PC-9 (cell line): ENCODE measurements at regions not wholly inside any gene's neighbourhood (a gene's known extent, or its start where the extent isn't known, plus 50 kb on each side); places are given as distances from the start of the nearest gene placed in this dataset.

Source experiments
- CTCF ChIP-seq: fragments of 200-600 bp; sonication (generic); conservative IDR thresholded peaks from 2 replicates; pipeline ENCODE4 v1.6.1; 2017; ENCODE audit warnings: mixed run types, antibody characterized with exemption, mild to moderate bottlenecking, moderate library complexity
- EZH2 ChIP-seq: fragments of 200-600 bp; sonication (generic); IDR thresholded peaks from 2 replicates; pipeline ENCODE4 v1.8.0; 2017; ENCODE audit warnings: antibody characterized with exemption, low read depth

- TF ChIP-seq CTCF (no peak), EZH2 (no peak)
These were observed 120.4 kb upstream of the STEAP1 start for GRCh38 chr7:90033850-90034249.
